Breast epithelium (tissue), 3 donors: ENCODE measurements at regions not wholly inside any gene's neighbourhood (a gene's known extent, or its start where the extent isn't known, plus 50 kb on each side); places are given as distances from the start of the nearest gene placed in this dataset.

Source experiments
- POLR2A ChIP-seq: fragments of 450-650 bp; IDR thresholded peaks from one replicate; pipeline ENCODE4 v1.6.1; 2016; ENCODE audit warnings: antibody characterized with exemption, mild to moderate bottlenecking, moderate library complexity
- POLR2AphosphoS5 ChIP-seq, 3 donors: sonication (generic); formaldehyde crosslinking; IDR thresholded peaks; one replicate each; pipeline ENCODE4 v1.6.1; 2017; ENCODE audit warnings: antibody characterized with exemption in 3 of 3
- TF ChIP-seq, protein P1 (sequence below), 3 donors: fragments of 450-650 bp; IDR thresholded peaks; one replicate each; pipeline ENCODE4 v1.5.1; 2016 to 2017; ENCODE audit warnings: antibody characterized with exemption in 3 of 3, mild to moderate bottlenecking in 3 of 3, moderate library complexity in 3 of 3

GRCh38 chr15:31503256-31503655, 176.6 kb downstream of the KLF13 start:
- TF ChIP-seq POLR2A (no peak), POLR2AphosphoS5 (IDR thresholded peaks at IDR 0.05) (no peak)
- TF ChIP-seq, protein P1, sequence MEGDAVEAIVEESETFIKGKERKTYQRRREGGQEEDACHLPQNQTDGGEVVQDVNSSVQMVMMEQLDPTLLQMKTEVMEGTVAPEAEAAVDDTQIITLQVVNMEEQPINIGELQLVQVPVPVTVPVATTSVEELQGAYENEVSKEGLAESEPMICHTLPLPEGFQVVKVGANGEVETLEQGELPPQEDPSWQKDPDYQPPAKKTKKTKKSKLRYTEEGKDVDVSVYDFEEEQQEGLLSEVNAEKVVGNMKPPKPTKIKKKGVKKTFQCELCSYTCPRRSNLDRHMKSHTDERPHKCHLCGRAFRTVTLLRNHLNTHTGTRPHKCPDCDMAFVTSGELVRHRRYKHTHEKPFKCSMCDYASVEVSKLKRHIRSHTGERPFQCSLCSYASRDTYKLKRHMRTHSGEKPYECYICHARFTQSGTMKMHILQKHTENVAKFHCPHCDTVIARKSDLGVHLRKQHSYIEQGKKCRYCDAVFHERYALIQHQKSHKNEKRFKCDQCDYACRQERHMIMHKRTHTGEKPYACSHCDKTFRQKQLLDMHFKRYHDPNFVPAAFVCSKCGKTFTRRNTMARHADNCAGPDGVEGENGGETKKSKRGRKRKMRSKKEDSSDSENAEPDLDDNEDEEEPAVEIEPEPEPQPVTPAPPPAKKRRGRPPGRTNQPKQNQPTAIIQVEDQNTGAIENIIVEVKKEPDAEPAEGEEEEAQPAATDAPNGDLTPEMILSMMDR (IDR thresholded peaks at IDR 0.05), result no peak
